K562 (cell line): ENCODE measurements at regions not wholly inside any gene's neighbourhood (a gene's known extent, or its start where the extent isn't known, plus 50 kb on each side); places are given as distances from the start of the nearest gene placed in this dataset.

Experiments
- ATAC-seq: fragments of 200-7000 bp; cut with Tn5 transposase; 3 replicates; pipeline ENCODE4 v1.9.1; 2020; ENCODE audit warnings: moderate library complexity
- BruUV-seq: library from RNA; stranded (reverse); fragments of 400-500 nt; replicated peaks from 2 replicates; lab custom pipeline; 2021; lab: Mats Ljungman, UMichigan
- CTCF ChIA-PET: fragments of 300-600 bp; formaldehyde crosslinking; extraction: SDS; loops from one replicate; lab custom pipeline; 2021; ENCODE audit warnings: low intra/inter-chr PET ratio; lab: Yijun Ruan, JAX
- POLR2A ChIA-PET: fragments of 300-600, 350-650 bp; sonication (Branson Sonifier 250); formaldehyde crosslinking; extraction: SDS; loops from one replicate; lab custom pipeline; 2021; ENCODE audit warnings: antibody characterized with exemption, inconsistent platforms; lab: Yijun Ruan, JAX
- DNase-seq, 4 experiments: peaks; one replicate each; pipeline versions ENCODE4 v3.0.0 to v3.0.0-alpha.2; 2011 to 2018; ENCODE audit warnings: low spot score in 3 of 4, mixed read lengths in 3 of 4; ENCODE audit errors: extremely low read depth in 1 of 4
- FAIRE-seq: peaks from 2 replicates; lab custom pipeline; 2011; peaks lifted over from hg19 to GRCh38; lab: Jason Lieb, UNC
- H2AFZ ChIP-seq: 2 replicates; pipeline ENCODE4 v1.6.0; 2011; ENCODE audit warnings: low read depth, low read length, control low read depth, inconsistent platforms
- H3K27ac ChIP-seq: fragments of 200-600 bp; 3 replicates; pipeline ENCODE4 v1.8.0; 2011; ENCODE audit warnings: low read depth, mild to moderate bottlenecking, control low read depth, inconsistent platforms, low read length, moderate library complexity, mixed read lengths; ENCODE audit errors: extremely low read depth
- H3K27me3 ChIP-seq, 2 experiments: fragments of 300-600 bp in 1 of 2; 2 replicates in 1 of 2; 3 replicates in 1 of 2; pipeline versions ENCODE4 v1.6.0 to v1.8.0; 2011; ENCODE audit warnings: inconsistent platforms in 2 of 2, low read length in 2 of 2, mild to moderate bottlenecking in 1 of 2, mixed read lengths in 1 of 2, moderate library complexity in 1 of 2; ENCODE audit not compliant: control insufficient read depth in 2 of 2, insufficient read depth in 2 of 2
- H3K36me3 ChIP-seq: fragments of 300-600 bp; 3 replicates; pipeline ENCODE4 v1.8.0; 2011; ENCODE audit warnings: mild to moderate bottlenecking, low read length, inconsistent platforms; ENCODE audit not compliant: control insufficient read depth, insufficient read depth
- H3K4me1 ChIP-seq, 2 experiments: fragments of 200-600 bp in 1 of 2; replicated peaks in 1 of 2; 2 replicates in 1 of 2; 3 replicates in 1 of 2; pipeline versions ENCODE4 v1.5.1 to v1.8.0; 2011; ENCODE audit warnings: inconsistent platforms in 2 of 2, low read length in 2 of 2, mild to moderate bottlenecking in 1 of 2, mixed read lengths in 1 of 2, moderate library complexity in 1 of 2; ENCODE audit not compliant: control insufficient read depth in 2 of 2, insufficient read depth in 2 of 2
- H3K4me2 ChIP-seq: 2 replicates; pipeline ENCODE4 v1.6.1; 2011; ENCODE audit warnings: low read length, control low read depth, inconsistent platforms, mixed read lengths; ENCODE audit not compliant: insufficient read depth
- H3K4me3 ChIP-seq: fragments of 200-600 bp; sonication (generic), shearing (Covaris generic); 2 replicates; pipeline ENCODE4 v1.5.1; 2016; ENCODE audit warnings: control low read depth, inconsistent platforms
- H3K79me2 ChIP-seq: fragments of 200-600 bp; 3 replicates; pipeline ENCODE4 v1.8.0; 2011; ENCODE audit warnings: low read length, inconsistent platforms; ENCODE audit not compliant: control insufficient read depth, insufficient read depth
- H3K9ac ChIP-seq, 2 experiments: 2 replicates each; pipeline versions ENCODE4 v1.6.0 to v1.6.1; 2011; ENCODE audit warnings: low read depth in 2 of 2, low read length in 2 of 2, control low read depth in 1 of 2, inconsistent platforms in 1 of 2, mild to moderate bottlenecking in 1 of 2, mixed read lengths in 1 of 2; ENCODE audit not compliant: insufficient read depth in 1 of 2
- H3K9me1 ChIP-seq: one replicate; pipeline ENCODE4 v1.6.0; 2011; ENCODE audit warnings: inconsistent platforms, mild to moderate bottlenecking, low read length, moderate library complexity; ENCODE audit not compliant: control insufficient read depth, insufficient read depth
- H3K9me3 ChIP-seq: replicated peaks from 2 replicates; pipeline ENCODE4 v1.5.1; 2011; ENCODE audit warnings: low read depth, low read length, inconsistent platforms; ENCODE audit not compliant: control insufficient read depth, insufficient read depth
- H4K20me1 ChIP-seq: replicated peaks from 2 replicates; pipeline ENCODE4 v1.6.1; 2011; ENCODE audit warnings: low read length, inconsistent platforms, mixed read lengths; ENCODE audit not compliant: control insufficient read depth, insufficient read depth
- ESRRB ChIP-seq: fragments of 250-450 bp; sonication (Bioruptor Pico); IDR thresholded peaks from 2 replicates; pipeline ENCODE4 v1.5.0; 2020; ENCODE audit warnings: mild to moderate bottlenecking, moderate library complexity, borderline replicate concordance
- FOXO4 ChIP-seq: fragments of 450-650 bp; formaldehyde crosslinking; IDR thresholded peaks from 2 replicates; pipeline ENCODE4 v1.4.0; 2020; ENCODE audit warnings: mild to moderate bottlenecking, moderate library complexity
- MCM5 ChIP-seq: fragments of 450-650 bp; IDR thresholded peaks from 2 replicates; pipeline ENCODE4 v1.6.1; 2016; ENCODE audit warnings: low read depth
- MTA2 ChIP-seq: fragments of 450-650 bp; IDR thresholded peaks from 2 replicates; pipeline ENCODE4 v1.6.1; 2016; ENCODE audit warnings: low read depth
- RBM15 ChIP-seq: fragments of 200-400 bp; formaldehyde crosslinking; IDR thresholded peaks from 2 replicates; pipeline ENCODE4 v1.6.1; 2018; ENCODE audit warnings: mild to moderate bottlenecking, low read length, moderate library complexity; ENCODE audit not compliant: insufficient read depth
- STAT6 ChIP-seq: sonication (generic); formaldehyde crosslinking; IDR thresholded peaks from 2 replicates; pipeline ENCODE4 v1.8.1; 2023; ENCODE audit warnings: mild to moderate bottlenecking, missing genetic modification reagents
- TFAM ChIP-seq: fragments of 250-450 bp; sonication (Bioruptor Pico); conservative IDR thresholded peaks from 2 replicates; pipeline ENCODE4 v1.5.0; 2021; ENCODE audit warnings: mild to moderate bottlenecking, moderate library complexity
- ZNF212 ChIP-seq: fragments of 450-650 bp; formaldehyde crosslinking; IDR thresholded peaks from 2 replicates; pipeline ENCODE4 v1.4.0; 2020; ENCODE audit warnings: mild to moderate bottlenecking
- ZNF282 ChIP-seq: sonication (generic); formaldehyde crosslinking; IDR thresholded peaks from 2 replicates; pipeline ENCODE4 v1.8.1; 2023; ENCODE audit warnings: missing genetic modification reagents
- WGBS: fragments of 100-300 bp; shearing (Covaris generic); methylation state at CpG from one replicate; pipeline ENCODE4 v1.1.6; 2016; ENCODE audit warnings: low coverage, mixed read lengths; ENCODE audit not compliant: insufficient coverage; ENCODE audit errors: missing lambda C conversion rate; 5-methylcytosine and 5-hydroxymethylcytosine counted together
- in situ Hi-C: fragments of 300-500 bp; cut with MboI; formaldehyde crosslinking; loops from 4 replicates; pipeline ENCODE4 v1.15.0; 2018; ENCODE audit warnings: inconsistent platforms, mixed read lengths
- intact Hi-C: fragments of 100-400 bp; cut with micrococcal nuclease; formaldehyde crosslinking; loops from 2 replicates; pipeline ENCODE4 v1.14.2; 2022

GRCh38 chr12:127619869-127620734, 646.9 kb upstream of the TMEM132C start:
- Histone ChIP-seq H3K4me1 (no peaks in the 10 kb centered on the region), H3K27me3 (no peaks in the 10 kb centered on the region), H2AFZ (no peak overlapping the region), H4K20me1 (no peaks in the 10 kb centered on the region), H3K9ac (no peak overlapping the region), H3K79me2 (no peaks in the 10 kb centered on the region), H3K36me3 (no peaks in the 10 kb centered on the region), H3K4me2 (no peak overlapping the region), H3K9me3 (no peaks in the 10 kb centered on the region), H3K4me3 (no peak overlapping the region), H3K27ac (no peak overlapping the region), H3K9me1 (no peaks in the 10 kb centered on the region)
- intact Hi-C loops (no loop called here), in situ Hi-C loops (no loop called here)
- FAIRE-seq: no peak
- CTCF ChIA-PET: no interaction called here
- POLR2A ChIA-PET: no interaction called here
- ATAC-seq: no peak
- WGBS: 1% methylated on average over 10 of the region's 10 CpGs
- no peak for DNase-seq
- BruUV-seq: no TSS peak
- TF ChIP-seq ZNF212 (CRISPR knock-in tag): no peak
- TF ChIP-seq TFAM (CRISPR knock-in tag): no peak
- no peak for TF ChIP-seq ZNF282
- TF ChIP-seq FOXO4: no peak
- no peak for TF ChIP-seq ESRRB (CRISPR knock-in tag)
- no peak for TF ChIP-seq MCM5
- no peak for TF ChIP-seq STAT6 (CRISPR knock-in tag)
- no peak for TF ChIP-seq MTA2
- TF ChIP-seq RBM15: no peak
